SK-N-SH (cell line): ENCODE measurements at regions not wholly inside any gene's neighbourhood (a gene's known extent, or its start where the extent isn't known, plus 50 kb on each side); places are given as distances from the start of the nearest gene placed in this dataset.

ENCODE experiments used
- CTCF ChIA-PET: fragments of 300-600, 350-600 bp; formaldehyde crosslinking; extraction: SDS; loops from one replicate; lab custom pipeline; 2021; lab: Yijun Ruan, JAX
- POLR2A ChIA-PET: fragments of 350-600 bp; sonication (Branson Sonifier 250); formaldehyde crosslinking; extraction: SDS; loops from one replicate; lab custom pipeline; 2020; ENCODE audit warnings: antibody characterized with exemption, inconsistent platforms; lab: Yijun Ruan, JAX
- DNase-seq: peaks from one replicate; pipeline ENCODE4 v3.0.0; 2012
- H2AFZ ChIP-seq: fragments of 200-600 bp; sonication (generic); 2 replicates; pipeline ENCODE4 v1.8.1; 2016; ENCODE audit warnings: antibody characterized with exemption, mild to moderate bottlenecking, low read depth
- H3F3A ChIP-seq: fragments of 200-600 bp; sonication (generic); replicated peaks from 2 replicates; pipeline ENCODE3; 2016; ENCODE audit warnings: antibody characterized with exemption, mild to moderate bottlenecking; ENCODE audit not compliant: insufficient read depth
- H3K27ac ChIP-seq, 2 experiments: fragments of 200-500 bp in 1 of 2; fragments of 200-600 bp in 1 of 2; sonication (Bioruptor generic) in 1 of 2; sonication (generic), shearing (Covaris generic) in 1 of 2; 2 replicates each; pipeline versions ENCODE4 v1.5.1 to v1.6.1; 2014 to 2016; ENCODE audit warnings: low read depth in 2 of 2, inconsistent platforms in 1 of 2, low read length in 1 of 2, mild to moderate bottlenecking in 1 of 2, mixed read lengths in 1 of 2
- H3K27me3 ChIP-seq: fragments of 200-600 bp; sonication (generic), shearing (Covaris generic); 2 replicates; pipeline ENCODE4 v1.6.1; 2016; ENCODE audit warnings: mixed run types; ENCODE audit not compliant: insufficient read depth
- H3K36me3 ChIP-seq, 2 experiments: fragments of 200-500 bp in 1 of 2; fragments of 200-600 bp in 1 of 2; sonication (Bioruptor generic) in 1 of 2; sonication (generic) in 1 of 2; replicated peaks in 1 of 2; 2 replicates each; pipeline versions ENCODE3 to v1.5.1; 2014 to 2016; ENCODE audit warnings: low read length in 1 of 2, mild to moderate bottlenecking in 1 of 2; ENCODE audit not compliant: insufficient read depth in 2 of 2, control insufficient read depth in 1 of 2
- H3K4me1 ChIP-seq, 2 experiments: fragments of 200-500 bp in 1 of 2; fragments of 200-600 bp in 1 of 2; sonication (Bioruptor generic) in 1 of 2; sonication (generic), shearing (Covaris generic) in 1 of 2; 2 replicates each; pipeline versions ENCODE4 v1.5.1 to v1.6.1; 2014 to 2016; ENCODE audit warnings: low read depth in 1 of 2, low read length in 1 of 2, mixed run types in 1 of 2; ENCODE audit not compliant: insufficient read depth in 2 of 2, control insufficient read depth in 1 of 2
- H3K4me2 ChIP-seq: fragments of 200-600 bp; sonication (generic), shearing (Covaris generic); 2 replicates; pipeline ENCODE4 v1.6.1; 2017; ENCODE audit warnings: mixed run types
- H3K4me3 ChIP-seq, 2 experiments: fragments of 200-500 bp in 1 of 2; fragments of 200-600 bp in 1 of 2; sonication (Bioruptor generic) in 1 of 2; sonication (generic), shearing (Covaris generic) in 1 of 2; 2 replicates each; pipeline versions ENCODE4 v1.5.1 to v1.8.1; 2014 to 2016; ENCODE audit warnings: low read depth in 2 of 2, inconsistent platforms in 1 of 2, low read length in 1 of 2, mild to moderate bottlenecking in 1 of 2, mixed read lengths in 1 of 2, moderate library complexity in 1 of 2
- H3K79me2 ChIP-seq: fragments of 200-600 bp; sonication (generic); 2 replicates; pipeline ENCODE4 v1.8.1; 2017; ENCODE audit warnings: mild to moderate bottlenecking; ENCODE audit not compliant: insufficient read depth
- H3K9ac ChIP-seq: fragments of 200-600 bp; sonication (generic); 2 replicates; pipeline ENCODE4 v1.6.1; 2017; ENCODE audit warnings: mixed run types
- H3K9me2 ChIP-seq: fragments of 200-600 bp; sonication (generic); 2 replicates; pipeline ENCODE4 v1.6.1; 2017; ENCODE audit warnings: mixed run types
- H3K9me3 ChIP-seq: fragments of 200-600 bp; sonication (generic); 2 replicates; pipeline ENCODE4 v1.6.1; 2017; ENCODE audit warnings: mixed run types, mild to moderate bottlenecking, moderate library complexity
- H4K20me1 ChIP-seq: fragments of 200-600 bp; sonication (generic); 2 replicates; pipeline ENCODE4 v1.6.1; 2017; ENCODE audit warnings: mild to moderate bottlenecking, mixed run types; ENCODE audit not compliant: insufficient read depth
- CHD2 ChIP-seq: fragments of 150-350 bp; IDR thresholded peaks from 2 replicates; pipeline ENCODE4 v1.6.1; 2018; ENCODE audit warnings: low read length; ENCODE audit not compliant: partially characterized antibody
- CTCF ChIP-seq: fragments of 200-600 bp; sonication (generic); IDR thresholded peaks from 2 replicates; pipeline ENCODE4 v1.6.1; 2017; ENCODE audit warnings: antibody characterized with exemption, mild to moderate bottlenecking, moderate library complexity
- ELF1 ChIP-seq: IDR thresholded peaks from 2 replicates; pipeline ENCODE4 v1.4.0; 2012
- EP300 ChIP-seq, 2 experiments: IDR thresholded peaks; 2 replicates each; pipeline versions ENCODE4 v1.4.0 to v1.6.1; 2012; ENCODE audit warnings: borderline replicate concordance in 1 of 2, low read depth in 1 of 2, low read length in 1 of 2
- EZH2phosphoT487 ChIP-seq: fragments of 200-600 bp; sonication (generic); IDR thresholded peaks from 2 replicates; pipeline ENCODE4 v1.6.1; 2017; ENCODE audit warnings: low read depth, mixed run types, mild to moderate bottlenecking, antibody characterized with exemption, moderate library complexity, borderline replicate concordance
- FOSL2 ChIP-seq: IDR thresholded peaks from 2 replicates; pipeline ENCODE4 v1.4.0; 2012; ENCODE audit warnings: low read depth, mild to moderate bottlenecking, moderate library complexity, borderline replicate concordance
- FOXJ3 ChIP-seq: sonication (generic); formaldehyde crosslinking; IDR thresholded peaks from 2 replicates; pipeline ENCODE4 v1.5.1; 2020; ENCODE audit warnings: mild to moderate bottlenecking, missing genetic modification reagents
- FOXM1 ChIP-seq: IDR thresholded peaks from 2 replicates; pipeline ENCODE4 v1.4.0; 2012; ENCODE audit warnings: low read depth, mild to moderate bottlenecking
- IRF3 ChIP-seq: fragments of 150-350 bp; IDR thresholded peaks from 2 replicates; pipeline ENCODE4 v1.6.1; 2016; ENCODE audit warnings: mild to moderate bottlenecking, low read depth, low read length
- MAX ChIP-seq: IDR thresholded peaks from 2 replicates; pipeline ENCODE4 v1.4.0; 2012; ENCODE audit warnings: low read depth
- MEF2A ChIP-seq: IDR thresholded peaks from 2 replicates; pipeline ENCODE4 v1.4.0; 2012; ENCODE audit warnings: low read depth, borderline replicate concordance
- MXI1 ChIP-seq: IDR thresholded peaks from 2 replicates; pipeline ENCODE4 v1.6.1; 2012; ENCODE audit warnings: mild to moderate bottlenecking, low read depth, low read length, improper control_type of control experiment
- NFIC ChIP-seq: IDR thresholded peaks from 2 replicates; pipeline ENCODE4 v1.4.0; 2012; ENCODE audit warnings: borderline replicate concordance
- POLR2AphosphoS5 ChIP-seq: IDR thresholded peaks from 2 replicates; pipeline ENCODE4 v1.6.1; 2012; ENCODE audit warnings: low read depth, low read length
- RAD21 ChIP-seq: IDR thresholded peaks from 2 replicates; pipeline ENCODE4 v1.6.1; 2012; ENCODE audit warnings: mild to moderate bottlenecking, low read length
- RCOR1 ChIP-seq: fragments of 150-350 bp; IDR thresholded peaks from 2 replicates; pipeline ENCODE4 v1.6.1; 2017; ENCODE audit warnings: antibody characterized with exemption, low read length
- RFX5 ChIP-seq: IDR thresholded peaks from 2 replicates; pipeline ENCODE4 v1.6.1; 2012; ENCODE audit warnings: mild to moderate bottlenecking, improper control_type of control experiment, low read length
- SIN3A ChIP-seq: IDR thresholded peaks from 2 replicates; pipeline ENCODE4 v1.6.1; 2012; ENCODE audit warnings: low read depth, mild to moderate bottlenecking, low read length, moderate library complexity, borderline replicate concordance
- SMC3 ChIP-seq: IDR thresholded peaks from 2 replicates; pipeline ENCODE4 v1.6.1; 2012; ENCODE audit warnings: low read depth, low read length, improper control_type of control experiment
- TAF1 ChIP-seq: IDR thresholded peaks from 2 replicates; pipeline ENCODE4 v1.6.1; 2012; ENCODE audit warnings: low read depth, mild to moderate bottlenecking, low read length, moderate library complexity, borderline replicate concordance
- TEAD4 ChIP-seq: IDR thresholded peaks from 2 replicates; pipeline ENCODE4 v1.4.0; 2012; ENCODE audit warnings: mild to moderate bottlenecking, borderline replicate concordance; ENCODE audit not compliant: insufficient read depth
- YY1 ChIP-seq: IDR thresholded peaks from 2 replicates; pipeline ENCODE4 v1.4.0; 2012; ENCODE audit warnings: low read depth, mild to moderate bottlenecking
- ZBTB33 ChIP-seq: IDR thresholded peaks from 2 replicates; pipeline ENCODE4 v1.4.0; 2012; ENCODE audit warnings: low read depth, borderline replicate concordance
- WGBS: methylation state at CpG from one replicate; pipeline ENCODE4 v1.1.6; 2017; ENCODE audit warnings: low lambda C conversion rate; 5-methylcytosine and 5-hydroxymethylcytosine counted together

GRCh38 chr6:122223251-122223650 lies 176.2 kb upstream of the HSF2 start:
- Histone ChIP-seq H2AFZ (no peak overlapping the region), H3K27ac (no peak overlapping the region), H3K9ac (no peak overlapping the region), H3K4me1 (no peaks in the 10 kb centered on the region), H3K36me3 (no peaks in the 10 kb centered on the region), H3K9me2 (no peaks in the 10 kb centered on the region), H3K9me3 (no peaks in the 10 kb centered on the region), H3K4me2 (no peak overlapping the region), H3K79me2 (no peaks in the 10 kb centered on the region), H4K20me1 (no peaks in the 10 kb centered on the region), H3K4me3 (no peak overlapping the region), H3K27me3 (no peaks in the 10 kb centered on the region), H3F3A (no peaks in the 10 kb centered on the region)
- ChIA-PET CTCF (no interaction called here), POLR2A (no interaction called here)
- 28% methylated on average over 1 of the region's 1 CpG for WGBS
- TF ChIP-seq RCOR1, result no peak
- no peak for TF ChIP-seq EP300 (IDR thresholded peaks at IDR 0.05; ENCODE audit: borderline replicate concordance in 1 of 2, low read depth in 1 of 2, low read length in 1 of 2)
- no peak for TF ChIP-seq MXI1
- TF ChIP-seq MAX, result no peak
- TF ChIP-seq ELF1, result no peak
- no peak for TF ChIP-seq RFX5
- no peak for DNase-seq

GRCh38 chr6:122238861-122239260 lies 160.6 kb upstream of the HSF2 start:
- no peak overlapping the region for H3K4me2 ChIP-seq
- ChIA-PET POLR2A (no interaction called here), CTCF (interaction anchor here (1.8 kb wide), 1 partner anchor 19 kb away, joined by 4 read pairs; no protein-coding TSS in a partner anchor)

More at GRCh38 chr6:122238861-122239260, 160.6 kb upstream of the HSF2 start:
- H3K36me3 ChIP-seq, result no peaks in the 10 kb centered on the region
- no peaks in the 10 kb centered on the region for H3K9me2 ChIP-seq
- no peaks in the 10 kb centered on the region for H3K27me3 ChIP-seq
- TF ChIP-seq CTCF, result no peak
- no peak for TF ChIP-seq EZH2phosphoT487
- no peak for TF ChIP-seq CHD2
- TF ChIP-seq ZBTB33, result no peak
- TF ChIP-seq MEF2A, result no peak
- TF ChIP-seq IRF3, result no peak
- no peak for TF ChIP-seq RFX5
- TF ChIP-seq SMC3, result no peak
- TF ChIP-seq FOSL2, result no peak
- no peak for TF ChIP-seq NFIC
- TF ChIP-seq YY1, result no peak
- TF ChIP-seq SIN3A, result no peak
- TF ChIP-seq FOXM1, result no peak
- no peak for TF ChIP-seq TAF1
- TF ChIP-seq FOXJ3 (CRISPR knock-in tag), result no peak
- TF ChIP-seq ELF1, result no peak
- TF ChIP-seq RCOR1, result no peak
- no peak for TF ChIP-seq RAD21
- no peak for TF ChIP-seq POLR2AphosphoS5
- no peak for TF ChIP-seq TEAD4
- H4K20me1 ChIP-seq, result no peaks in the 10 kb centered on the region
- peaks cover 5% of the 10 kb centered on the region; the same call in 1 of the 2 replicates for H3K9me3 ChIP-seq
- no peaks in the 10 kb centered on the region for H3K79me2 ChIP-seq
- no peaks in the 10 kb centered on the region for H3F3A ChIP-seq
- no peak overlapping the region for H3K4me3 ChIP-seq
- H3K4me1 ChIP-seq, result no peaks in the 10 kb centered on the region
- no peak for DNase-seq
- no peak overlapping the region for H3K27ac ChIP-seq
- H2AFZ ChIP-seq, result no peak overlapping the region
- H3K9ac ChIP-seq, result no peak overlapping the region
